GM12878 (cell line): ENCODE measurements at regions not wholly inside any gene's neighbourhood (a gene's known extent, or its start where the extent isn't known, plus 50 kb on each side); places are given as distances from the start of the nearest gene placed in this dataset.

Source experiments
- ATAC-seq: fragments of 200-7000 bp; cut with Tn5 transposase; 3 replicates; pipeline ENCODE4 v1.9.1; 2020; ENCODE audit warnings: mild to moderate bottlenecking, moderate library complexity
- BruUV-seq: library from RNA; stranded (reverse); fragments of 400-500 nt; replicated peaks from 2 replicates; lab custom pipeline; 2021; lab: Mats Ljungman, UMichigan
- CTCF ChIA-PET: fragments of 300-600 bp; sonication (Branson Sonifier 250); formaldehyde crosslinking; extraction: SDS; loops from one replicate; lab custom pipeline; 2021; ENCODE audit warnings: inconsistent platforms; lab: Yijun Ruan, JAX
- POLR2A ChIA-PET: fragments of 350-600 bp; formaldehyde crosslinking; extraction: SDS; loops from one replicate; lab custom pipeline; 2021; ENCODE audit warnings: inconsistent platforms; lab: Charles Lee
- RAD21 ChIA-PET: fragments of 300-600 bp; sonication (Branson Sonifier 250); formaldehyde crosslinking; loops from one replicate; lab custom pipeline; 2023; ENCODE audit warnings: antibody characterized with exemption; ENCODE audit not compliant: unreplicated experiment; lab: Charles Lee
- SMC1A ChIA-PET: fragments of 300-600 bp; sonication (Branson Sonifier 250); formaldehyde crosslinking; loops from one replicate; lab custom pipeline; 2023; ENCODE audit not compliant: unreplicated experiment, uncharacterized antibody; lab: Charles Lee
- DNase-seq: peaks from one replicate; pipeline ENCODE4 v3.0.0-alpha.2; 2011; ENCODE audit warnings: low read depth, low spot score
- FAIRE-seq: peaks from 3 replicates; lab custom pipeline; 2011; peaks lifted over from hg19 to GRCh38; lab: Jason Lieb, UNC
- H2AFZ ChIP-seq: 2 replicates; pipeline ENCODE4 v1.6.0; 2011; ENCODE audit warnings: low read depth, low read length, control low read depth; ENCODE audit not compliant: control insufficient read depth
- H3K27ac ChIP-seq: 2 replicates; pipeline ENCODE4 v1.5.1; 2011; ENCODE audit warnings: control low read depth; ENCODE audit not compliant: control insufficient read depth, insufficient read depth
- H3K27me3 ChIP-seq, 2 experiments: replicated peaks in 1 of 2; 2 replicates each; pipeline versions ENCODE4 v1.6.0 to v1.6.1; 2011; ENCODE audit warnings: low read length in 1 of 2; ENCODE audit not compliant: control insufficient read depth in 2 of 2, insufficient read depth in 2 of 2
- H3K36me3 ChIP-seq, 2 experiments: 2 replicates each; pipeline ENCODE4 v1.5.1; 2011; ENCODE audit warnings: low read length in 1 of 2; ENCODE audit not compliant: control insufficient read depth in 2 of 2, insufficient read depth in 2 of 2
- H3K4me1 ChIP-seq: 2 replicates; pipeline ENCODE4 v1.6.1; 2011; ENCODE audit warnings: mild to moderate bottlenecking, low read length, moderate library complexity, mixed read lengths; ENCODE audit not compliant: control insufficient read depth, insufficient read depth
- H3K4me2 ChIP-seq: 2 replicates; pipeline ENCODE4 v1.6.0; 2011; ENCODE audit warnings: control low read depth; ENCODE audit not compliant: control insufficient read depth, insufficient read depth
- H3K4me3 ChIP-seq: fragments of 200-600 bp; sonication (generic); 2 replicates; pipeline ENCODE4 v1.5.1; 2016
- H3K79me2 ChIP-seq: 2 replicates; pipeline ENCODE4 v1.6.0; 2011; ENCODE audit warnings: low read length; ENCODE audit not compliant: control insufficient read depth, insufficient read depth
- H3K9ac ChIP-seq: 2 replicates; pipeline ENCODE4 v1.8.0; 2011; ENCODE audit warnings: low read length, control low read depth, mixed read lengths; ENCODE audit not compliant: control insufficient read depth, insufficient read depth
- H3K9me3 ChIP-seq: replicated peaks from 3 replicates; pipeline ENCODE4 v1.5.1; 2011; ENCODE audit warnings: mild to moderate bottlenecking, low read length; ENCODE audit not compliant: control insufficient read depth, insufficient read depth
- H4K20me1 ChIP-seq: 2 replicates; pipeline ENCODE4 v1.6.0; 2011; ENCODE audit not compliant: control insufficient read depth, insufficient read depth
- E2F8 ChIP-seq: fragments of 450-650 bp; IDR thresholded peaks from 2 replicates; pipeline ENCODE4 v1.6.1; 2018; ENCODE audit warnings: mild to moderate bottlenecking, low read depth, moderate library complexity; ENCODE audit not compliant: partially characterized antibody
- IKZF1 ChIP-seq: fragments of 450-650 bp; conservative IDR thresholded peaks from 2 replicates; pipeline ENCODE4 v1.6.1; 2017; ENCODE audit warnings: antibody characterized with exemption, mild to moderate bottlenecking
- NR2C1 ChIP-seq: fragments of 450-650 bp; IDR thresholded peaks from 2 replicates; pipeline ENCODE4 v1.6.1; 2017; ENCODE audit warnings: antibody characterized with exemption, mild to moderate bottlenecking, moderate library complexity
- PRDM15 ChIP-seq: fragments of 450-650 bp; formaldehyde crosslinking; IDR thresholded peaks from 2 replicates; pipeline ENCODE4 v1.4.0; 2020; ENCODE audit warnings: mild to moderate bottlenecking, moderate library complexity
- RAD21 ChIP-seq: IDR thresholded peaks from 2 replicates; pipeline ENCODE4 v1.6.1; 2011; ENCODE audit warnings: mild to moderate bottlenecking, low read depth, low read length, moderate library complexity; ENCODE audit not compliant: insufficient read depth
- SMARCA5 ChIP-seq: fragments of 450-650 bp; IDR thresholded peaks from 2 replicates; pipeline ENCODE4 v1.6.1; 2017; ENCODE audit warnings: mild to moderate bottlenecking
- STAT1 ChIP-seq: fragments of 450-650 bp; conservative IDR thresholded peaks from 2 replicates; pipeline ENCODE4 v1.6.1; 2014; ENCODE audit warnings: antibody characterized with exemption, mild to moderate bottlenecking
- SUPT20H ChIP-seq: IDR thresholded peaks from 2 replicates; pipeline ENCODE4 v1.6.1; 2011; ENCODE audit warnings: low read depth, mild to moderate bottlenecking, low read length, moderate library complexity, borderline replicate concordance; ENCODE audit not compliant: control insufficient read depth
- TARDBP ChIP-seq: IDR thresholded peaks from 2 replicates; pipeline ENCODE4 v1.6.1; 2016; ENCODE audit warnings: borderline replicate concordance
- ZSCAN29 ChIP-seq: fragments of 450-650 bp; IDR thresholded peaks from 2 replicates; pipeline ENCODE4 v1.6.1; 2017; ENCODE audit warnings: mild to moderate bottlenecking, moderate library complexity
- WGBS: methylation state at CpG from one replicate; pipeline ENCODE4 v1.1.6; 2016; ENCODE audit warnings: low lambda C conversion rate; ENCODE audit not compliant: insufficient replicate concordance, insufficient coverage; ENCODE audit errors: missing lambda C conversion rate; 5-methylcytosine and 5-hydroxymethylcytosine counted together
- in situ Hi-C: fragments of 300-500 bp; cut with MboI; formaldehyde crosslinking; loops from 9 replicates; pipeline ENCODE4 v1.14.3; 2018; ENCODE audit warnings: mixed read lengths
- intact Hi-C: fragments of 100-400 bp; cut with micrococcal nuclease; formaldehyde crosslinking; loops from one replicate; pipeline ENCODE4 v1.14.2; 2022; ENCODE audit not compliant: unreplicated experiment
- TF ChIP-seq, protein P1 (sequence below): fragments of 450-650 bp; IDR thresholded peaks from 2 replicates; pipeline ENCODE4 v1.6.1; 2017; ENCODE audit warnings: low read depth, mild to moderate bottlenecking, moderate library complexity
- TF ChIP-seq, protein P2 (sequence below): IDR thresholded peaks from 2 replicates; pipeline ENCODE4 v1.6.1; 2012; ENCODE audit warnings: improper control_type of control experiment, low read depth, low read length; ENCODE audit not compliant: insufficient replicate concordance

- Histone ChIP-seq H3K9me3 (no peaks in the 10 kb centered on the region), H3K4me2 (no peak overlapping the region), H3K4me3 (no peak overlapping the region), H2AFZ (no peak overlapping the region), H4K20me1 (no peaks in the 10 kb centered on the region), H3K36me3 (no peaks in the 10 kb centered on the region)
- RAD21 ChIA-PET: no interaction called here
- ATAC-seq (no peak), DNase-seq (no peak)
- WGBS: 72% methylated on average over 4 of the region's 4 CpGs
- in situ Hi-C loops: no loop called here
- no TSS peak for BruUV-seq
- TF ChIP-seq, protein P1, sequence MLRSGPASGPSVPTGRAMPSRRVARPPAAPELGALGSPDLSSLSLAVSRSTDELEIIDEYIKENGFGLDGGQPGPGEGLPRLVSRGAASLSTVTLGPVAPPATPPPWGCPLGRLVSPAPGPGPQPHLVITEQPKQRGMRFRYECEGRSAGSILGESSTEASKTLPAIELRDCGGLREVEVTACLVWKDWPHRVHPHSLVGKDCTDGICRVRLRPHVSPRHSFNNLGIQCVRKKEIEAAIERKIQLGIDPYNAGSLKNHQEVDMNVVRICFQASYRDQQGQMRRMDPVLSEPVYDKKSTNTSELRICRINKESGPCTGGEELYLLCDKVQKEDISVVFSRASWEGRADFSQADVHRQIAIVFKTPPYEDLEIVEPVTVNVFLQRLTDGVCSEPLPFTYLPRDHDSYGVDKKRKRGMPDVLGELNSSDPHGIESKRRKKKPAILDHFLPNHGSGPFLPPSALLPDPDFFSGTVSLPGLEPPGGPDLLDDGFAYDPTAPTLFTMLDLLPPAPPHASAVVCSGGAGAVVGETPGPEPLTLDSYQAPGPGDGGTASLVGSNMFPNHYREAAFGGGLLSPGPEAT: no peak
- TF ChIP-seq RAD21 (no peak), ZSCAN29 (no peak), PRDM15 (CRISPR knock-in tag) (no peak), SMARCA5 (no peak), IKZF1 (no peak), SUPT20H (no peak), STAT1 (no peak), E2F8 (no peak), TARDBP (no peak), NR2C1 (no peak)
- TF ChIP-seq, protein P2, sequence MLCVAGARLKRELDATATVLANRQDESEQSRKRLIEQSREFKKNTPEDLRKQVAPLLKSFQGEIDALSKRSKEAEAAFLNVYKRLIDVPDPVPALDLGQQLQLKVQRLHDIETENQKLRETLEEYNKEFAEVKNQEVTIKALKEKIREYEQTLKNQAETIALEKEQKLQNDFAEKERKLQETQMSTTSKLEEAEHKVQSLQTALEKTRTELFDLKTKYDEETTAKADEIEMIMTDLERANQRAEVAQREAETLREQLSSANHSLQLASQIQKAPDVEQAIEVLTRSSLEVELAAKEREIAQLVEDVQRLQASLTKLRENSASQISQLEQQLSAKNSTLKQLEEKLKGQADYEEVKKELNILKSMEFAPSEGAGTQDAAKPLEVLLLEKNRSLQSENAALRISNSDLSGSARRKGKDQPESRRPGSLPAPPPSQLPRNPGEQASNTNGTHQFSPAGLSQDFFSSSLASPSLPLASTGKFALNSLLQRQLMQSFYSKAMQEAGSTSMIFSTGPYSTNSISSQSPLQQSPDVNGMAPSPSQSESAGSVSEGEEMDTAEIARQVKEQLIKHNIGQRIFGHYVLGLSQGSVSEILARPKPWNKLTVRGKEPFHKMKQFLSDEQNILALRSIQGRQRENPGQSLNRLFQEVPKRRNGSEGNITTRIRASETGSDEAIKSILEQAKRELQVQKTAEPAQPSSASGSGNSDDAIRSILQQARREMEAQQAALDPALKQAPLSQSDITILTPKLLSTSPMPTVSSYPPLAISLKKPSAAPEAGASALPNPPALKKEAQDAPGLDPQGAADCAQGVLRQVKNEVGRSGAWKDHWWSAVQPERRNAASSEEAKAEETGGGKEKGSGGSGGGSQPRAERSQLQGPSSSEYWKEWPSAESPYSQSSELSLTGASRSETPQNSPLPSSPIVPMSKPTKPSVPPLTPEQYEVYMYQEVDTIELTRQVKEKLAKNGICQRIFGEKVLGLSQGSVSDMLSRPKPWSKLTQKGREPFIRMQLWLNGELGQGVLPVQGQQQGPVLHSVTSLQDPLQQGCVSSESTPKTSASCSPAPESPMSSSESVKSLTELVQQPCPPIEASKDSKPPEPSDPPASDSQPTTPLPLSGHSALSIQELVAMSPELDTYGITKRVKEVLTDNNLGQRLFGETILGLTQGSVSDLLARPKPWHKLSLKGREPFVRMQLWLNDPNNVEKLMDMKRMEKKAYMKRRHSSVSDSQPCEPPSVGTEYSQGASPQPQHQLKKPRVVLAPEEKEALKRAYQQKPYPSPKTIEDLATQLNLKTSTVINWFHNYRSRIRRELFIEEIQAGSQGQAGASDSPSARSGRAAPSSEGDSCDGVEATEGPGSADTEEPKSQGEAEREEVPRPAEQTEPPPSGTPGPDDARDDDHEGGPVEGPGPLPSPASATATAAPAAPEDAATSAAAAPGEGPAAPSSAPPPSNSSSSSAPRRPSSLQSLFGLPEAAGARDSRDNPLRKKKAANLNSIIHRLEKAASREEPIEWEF: no peak
- TF ChIP-seq, all 136 proteins: peak for 0
- ChIA-PET CTCF (no interaction called here), SMC1A (no interaction called here), POLR2A (no interaction called here)
- no peak for FAIRE-seq
- Histone ChIP-seq H3K4me1 (no peaks in the 10 kb centered on the region), H3K27me3 (no peaks in the 10 kb centered on the region; a peak in 1 of 4 replicates), H3K27ac (no peak overlapping the region), H3K79me2 (no peaks in the 10 kb centered on the region), H3K9ac (no peak overlapping the region)
- intact Hi-C loops: no loop called here
Measured at GRCh38 chr1:79785561-79785960, 779.0 kb upstream of the ADGRL4 start.
